OCI-LY1 (cell line): ENCODE measurements at regions not wholly inside any gene's neighbourhood (a gene's known extent, or its start where the extent isn't known, plus 50 kb on each side); places are given as distances from the start of the nearest gene placed in this dataset.

ENCODE experiments used
- H2AFZ ChIP-seq: fragments of 200-600 bp; sonication (generic), shearing (Covaris generic); 2 replicates; pipeline ENCODE4 v1.6.0; 2014; ENCODE audit warnings: antibody characterized with exemption, mild to moderate bottlenecking, low read length
- H3F3A ChIP-seq: fragments of 200-600 bp; sonication (generic), shearing (Covaris generic); 2 replicates; pipeline ENCODE4 v1.6.0; 2014; ENCODE audit warnings: mild to moderate bottlenecking, antibody characterized with exemption, low read length, moderate library complexity; ENCODE audit not compliant: insufficient read depth
- H3K27ac ChIP-seq: fragments of 200-600 bp; sonication (generic); 2 replicates; pipeline ENCODE4 v1.5.1; 2014; ENCODE audit warnings: low read length, mixed run types, mild to moderate bottlenecking, low read depth; ENCODE audit not compliant: poor library complexity, severe bottlenecking
- H3K27me3 ChIP-seq: fragments of 200-600 bp; sonication (generic); 2 replicates; pipeline ENCODE4 v1.6.0; 2014; ENCODE audit warnings: antibody characterized with exemption, mild to moderate bottlenecking, low read length, moderate library complexity; ENCODE audit not compliant: insufficient read depth
- H3K36me3 ChIP-seq: fragments of 200-600 bp; sonication (generic); 2 replicates; pipeline ENCODE4 v1.6.1; 2014; ENCODE audit warnings: mild to moderate bottlenecking, antibody characterized with exemption, low read length, moderate library complexity, mixed read lengths; ENCODE audit not compliant: insufficient read depth
- H3K4me1 ChIP-seq: fragments of 200-600 bp; sonication (generic); 2 replicates; pipeline ENCODE4 v1.5.1; 2014; ENCODE audit warnings: mild to moderate bottlenecking, low read length, moderate library complexity; ENCODE audit not compliant: insufficient read depth, severe bottlenecking
- H3K4me2 ChIP-seq: fragments of 200-600 bp; sonication (generic), shearing (Covaris generic); 2 replicates; pipeline ENCODE4 v1.6.1; 2014; ENCODE audit warnings: low read length
- H3K4me3 ChIP-seq: fragments of 200-600 bp; sonication (generic); 2 replicates; pipeline ENCODE4 v1.5.1; 2014; ENCODE audit warnings: low read length, low read depth, mild to moderate bottlenecking, mixed read lengths; ENCODE audit not compliant: poor library complexity, severe bottlenecking
- H3K79me2 ChIP-seq: fragments of 200-600 bp; shearing (Covaris generic); 2 replicates; pipeline ENCODE4 v1.6.1; 2016; ENCODE audit warnings: mixed run types, low read length, mixed read lengths; ENCODE audit not compliant: insufficient read depth
- H3K9ac ChIP-seq: fragments of 200-600 bp; sonication (generic), shearing (Covaris generic); 2 replicates; pipeline ENCODE4 v1.6.1; 2014; ENCODE audit warnings: mild to moderate bottlenecking, low read length, mixed read lengths
- H3K9me2 ChIP-seq: fragments of 200-600 bp; sonication (generic), shearing (Covaris generic); 2 replicates; pipeline ENCODE4 v1.6.1; 2014; ENCODE audit warnings: low read depth, mild to moderate bottlenecking, low read length, mixed read lengths
- H3K9me3 ChIP-seq: fragments of 200-600 bp; shearing (Covaris generic); 2 replicates; pipeline ENCODE4 v1.6.1; 2014; ENCODE audit warnings: low read length, mixed read lengths
- H4K20me1 ChIP-seq: fragments of 200-600 bp; sonication (generic), shearing (Covaris generic); 2 replicates; pipeline ENCODE4 v1.6.0; 2016; ENCODE audit warnings: mild to moderate bottlenecking, low read length; ENCODE audit not compliant: insufficient read depth
- EZH2 ChIP-seq: fragments of 200-600 bp; sonication (generic), shearing (Covaris generic); IDR thresholded peaks from 2 replicates; pipeline ENCODE4 v1.8.0; 2017; ENCODE audit warnings: borderline replicate concordance, mixed run types, mild to moderate bottlenecking, antibody characterized with exemption, low read length, moderate library complexity, mixed read lengths
- TF ChIP-seq, protein P1 (sequence below): fragments of 200-600 bp; sonication (generic), shearing (Covaris generic); IDR thresholded peaks from 2 replicates; pipeline ENCODE4 v1.5.1; 2017; ENCODE audit warnings: mild to moderate bottlenecking, antibody characterized with exemption, low read length, moderate library complexity, mixed read lengths

DNA sequence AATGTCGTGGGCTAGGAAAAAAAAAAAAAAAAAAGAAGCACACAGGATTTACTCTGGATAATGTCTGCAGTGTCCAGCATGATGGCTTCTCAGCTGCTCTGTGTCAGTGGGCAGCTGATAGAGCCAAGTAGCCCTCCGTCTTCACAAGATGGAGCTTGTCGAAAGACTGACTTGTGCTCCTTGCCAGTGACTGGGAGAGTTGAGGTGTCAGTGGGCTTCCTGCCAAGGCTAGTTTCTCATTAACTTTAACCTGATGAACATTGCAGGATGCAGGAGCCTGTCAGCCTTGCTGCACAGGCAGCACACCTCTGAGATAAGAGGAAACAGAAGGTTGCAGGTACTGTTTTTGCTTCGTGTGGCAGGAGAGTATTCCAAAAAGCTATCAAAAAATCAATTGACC, 171.4 kb upstream of the SGCD start:
- H3K27ac ChIP-seq: no peak overlapping the region
- no peaks in the 10 kb centered on the region for H4K20me1 ChIP-seq
- TF ChIP-seq, protein P1, sequence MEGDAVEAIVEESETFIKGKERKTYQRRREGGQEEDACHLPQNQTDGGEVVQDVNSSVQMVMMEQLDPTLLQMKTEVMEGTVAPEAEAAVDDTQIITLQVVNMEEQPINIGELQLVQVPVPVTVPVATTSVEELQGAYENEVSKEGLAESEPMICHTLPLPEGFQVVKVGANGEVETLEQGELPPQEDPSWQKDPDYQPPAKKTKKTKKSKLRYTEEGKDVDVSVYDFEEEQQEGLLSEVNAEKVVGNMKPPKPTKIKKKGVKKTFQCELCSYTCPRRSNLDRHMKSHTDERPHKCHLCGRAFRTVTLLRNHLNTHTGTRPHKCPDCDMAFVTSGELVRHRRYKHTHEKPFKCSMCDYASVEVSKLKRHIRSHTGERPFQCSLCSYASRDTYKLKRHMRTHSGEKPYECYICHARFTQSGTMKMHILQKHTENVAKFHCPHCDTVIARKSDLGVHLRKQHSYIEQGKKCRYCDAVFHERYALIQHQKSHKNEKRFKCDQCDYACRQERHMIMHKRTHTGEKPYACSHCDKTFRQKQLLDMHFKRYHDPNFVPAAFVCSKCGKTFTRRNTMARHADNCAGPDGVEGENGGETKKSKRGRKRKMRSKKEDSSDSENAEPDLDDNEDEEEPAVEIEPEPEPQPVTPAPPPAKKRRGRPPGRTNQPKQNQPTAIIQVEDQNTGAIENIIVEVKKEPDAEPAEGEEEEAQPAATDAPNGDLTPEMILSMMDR: no peak
- TF ChIP-seq EZH2: no peak
- no peak overlapping the region for H3K4me3 ChIP-seq
- no peak overlapping the region for H3K9ac ChIP-seq
- H3K4me1 ChIP-seq: no peaks in the 10 kb centered on the region
- no peaks in the 10 kb centered on the region for H3F3A ChIP-seq
- H3K27me3 ChIP-seq: no peaks in the 10 kb centered on the region
- no peaks in the 10 kb centered on the region for H3K36me3 ChIP-seq
- no peaks in the 10 kb centered on the region for H3K9me2 ChIP-seq
- H3K9me3 ChIP-seq: no peaks in the 10 kb centered on the region
- no peak overlapping the region for H3K4me2 ChIP-seq
- no peak overlapping the region for H2AFZ ChIP-seq
- no peaks in the 10 kb centered on the region for H3K79me2 ChIP-seq

DNA sequence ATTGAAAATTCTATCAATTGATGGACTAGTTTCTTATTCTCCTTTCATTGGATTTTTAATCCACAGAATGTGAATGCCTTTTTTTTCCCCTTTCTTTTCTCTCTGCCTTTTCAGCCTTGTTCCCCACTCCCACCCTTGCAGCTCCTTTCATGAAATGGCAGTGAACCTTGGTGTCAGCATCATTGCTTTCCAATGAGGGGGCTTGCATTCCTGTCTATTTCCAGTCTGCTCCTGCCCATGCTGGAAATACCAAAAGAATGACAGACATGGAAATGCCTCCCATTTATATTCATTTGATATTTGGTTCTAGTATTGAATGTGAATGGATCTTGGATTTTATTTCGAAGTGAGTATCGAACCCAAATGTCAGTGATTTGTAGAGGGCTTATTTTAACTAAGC, 162.7 kb upstream of the SGCD start:
- TF ChIP-seq, protein P1: no peak
- TF ChIP-seq EZH2: no peak
- no peak overlapping the region for H3K9ac ChIP-seq
- H3K36me3 ChIP-seq: no peaks in the 10 kb centered on the region
- H3K4me3 ChIP-seq: no peak overlapping the region
- no peak overlapping the region for H3K27ac ChIP-seq
- no peaks in the 10 kb centered on the region for H3K27me3 ChIP-seq
- no peak overlapping the region for H3K4me2 ChIP-seq
- no peaks in the 10 kb centered on the region for H3K9me2 ChIP-seq
- no peaks in the 10 kb centered on the region for H4K20me1 ChIP-seq
- H2AFZ ChIP-seq: no peak overlapping the region
- no peaks in the 10 kb centered on the region for H3K79me2 ChIP-seq
- H3K4me1 ChIP-seq: no peaks in the 10 kb centered on the region
- no peaks in the 10 kb centered on the region for H3K9me3 ChIP-seq
- H3F3A ChIP-seq: no peaks in the 10 kb centered on the region

DNA sequence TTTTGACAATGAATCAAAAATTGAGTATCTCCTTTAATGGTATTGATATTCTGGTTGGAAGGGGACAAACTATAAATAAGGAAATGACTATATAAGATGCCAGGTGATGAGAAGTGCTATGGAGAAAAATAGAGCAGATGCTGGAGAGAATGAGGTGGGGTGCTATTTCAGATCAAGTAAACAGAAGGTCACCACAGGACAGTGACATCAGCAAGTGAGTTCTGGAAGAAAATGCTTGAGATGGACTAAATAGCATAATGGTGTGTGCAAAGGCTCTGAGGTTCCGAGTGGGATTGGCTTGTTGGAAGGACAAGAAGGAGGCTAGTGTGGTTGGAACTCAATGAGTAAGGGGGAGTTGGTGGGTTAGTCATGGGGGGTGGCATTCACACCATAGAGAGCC, 157.5 kb upstream of the SGCD start:
- H3K27ac ChIP-seq: no peak overlapping the region
- H3K9ac ChIP-seq: no peak overlapping the region
- TF ChIP-seq EZH2: no peak
- TF ChIP-seq, protein P1: no peak

More for the DNA sequence above, 157.5 kb upstream of the SGCD start:
- Histone ChIP-seq H3K27me3 (no peaks in the 10 kb centered on the region), H3F3A (no peaks in the 10 kb centered on the region), H3K9me3 (no peaks in the 10 kb centered on the region), H3K36me3 (no peaks in the 10 kb centered on the region), H2AFZ (no peak overlapping the region), H3K9me2 (no peaks in the 10 kb centered on the region), H3K79me2 (no peaks in the 10 kb centered on the region), H3K4me1 (no peaks in the 10 kb centered on the region), H3K4me2 (no peak overlapping the region), H3K4me3 (no peak overlapping the region), H4K20me1 (no peaks in the 10 kb centered on the region)
